ENCODE measurements at regions not wholly inside any gene's neighbourhood (a gene's known extent, or its start where the extent isn't known, plus 50 kb on each side); places are given as distances from the start of the nearest gene placed in this dataset.

- Histone ChIP-seq H3K36me3 (no peaks in the 10 kb centered on the region), H3K27ac (no peak overlapping the region), H3K9me3 (no peaks in the 10 kb centered on the region), H3K4me1 (ENCODE audit: insufficient read depth) (no peaks in the 10 kb centered on the region), H3K4me3 (no peak overlapping the region), H3K27me3 (no peaks in the 10 kb centered on the region)
- TF ChIP-seq POLR2A (IDR thresholded peaks at IDR 0.05): no peak
- TF ChIP-seq EP300 (IDR thresholded peaks at IDR 0.05): no peak
- no peak for TF ChIP-seq CTCF (IDR thresholded peaks at IDR 0.05)
- no peak for DNase-seq
- intact Hi-C loops (cut with DNase I): no loop called here
Measured at GRCh38 chr3:18071833-18072232, 329.4 kb upstream of the TBC1D5 start.

- 82 to 89% (median 86%) methylated on average over 1 of the region's 1 CpG for WGBS, 3 donors
- H3K36me3 ChIP-seq: no peaks in the 10 kb centered on the region
- no peak for TF ChIP-seq CTCF (IDR thresholded peaks at IDR 0.05)
- TF ChIP-seq EP300 (IDR thresholded peaks at IDR 0.05): no peak
- no peak for TF ChIP-seq POLR2A (IDR thresholded peaks at IDR 0.05)
- H3K4me1 ChIP-seq (ENCODE audit: insufficient read depth): no peaks in the 10 kb centered on the region
- H3K9me3 ChIP-seq: no peaks in the 10 kb centered on the region
- H3K4me3 ChIP-seq: no peak overlapping the region
- no peak overlapping the region for H3K27ac ChIP-seq
- H3K27me3 ChIP-seq: no peaks in the 10 kb centered on the region
- intact Hi-C loops (cut with DNase I): no loop called here
- DNase-seq: no peak
Measured at GRCh38 chr3:18070944-18071343, 328.5 kb upstream of the TBC1D5 start.

GRCh38 chr3:18070231-18070630, 327.8 kb upstream of the TBC1D5 start:
- H3K4me1 ChIP-seq (ENCODE audit: insufficient read depth): no peaks in the 10 kb centered on the region
- TF ChIP-seq CTCF (IDR thresholded peaks at IDR 0.05) (no peak), POLR2A (IDR thresholded peaks at IDR 0.05) (no peak), EP300 (IDR thresholded peaks at IDR 0.05) (no peak)
- no peaks in the 10 kb centered on the region for H3K36me3 ChIP-seq
- H3K9me3 ChIP-seq: no peaks in the 10 kb centered on the region
- 73 to 82% (median 76%) methylated on average over 2 of the region's 2 CpGs for WGBS, 3 donors
- H3K27ac ChIP-seq: no peak overlapping the region
- H3K4me3 ChIP-seq: no peak overlapping the region
- no peak for DNase-seq
- no peaks in the 10 kb centered on the region for H3K27me3 ChIP-seq
- intact Hi-C loops (cut with DNase I): no loop called here

GRCh38 chr3:18069568-18069967, 327.1 kb upstream of the TBC1D5 start:
- WGBS, 3 donors: 96 to 100% (median 98%) methylated on average over 1 of the region's 1 CpG
- H3K4me1 ChIP-seq (ENCODE audit: insufficient read depth): no peaks in the 10 kb centered on the region
- DNase-seq: no peak
- no peaks in the 10 kb centered on the region for H3K36me3 ChIP-seq
- TF ChIP-seq POLR2A (IDR thresholded peaks at IDR 0.05) (no peak), EP300 (IDR thresholded peaks at IDR 0.05) (no peak), CTCF (IDR thresholded peaks at IDR 0.05) (no peak)
- no peaks in the 10 kb centered on the region for H3K9me3 ChIP-seq
- no peak overlapping the region for H3K4me3 ChIP-seq
- intact Hi-C loops (cut with DNase I): no loop called here
- no peaks in the 10 kb centered on the region for H3K27me3 ChIP-seq
- no peak overlapping the region for H3K27ac ChIP-seq

All from ovary (tissue), 7 donors.